ENCODE measurements at regions not wholly inside any gene's neighbourhood (a gene's known extent, or its start where the extent isn't known, plus 50 kb on each side); places are given as distances from the start of the nearest gene placed in this dataset.

DNA sequence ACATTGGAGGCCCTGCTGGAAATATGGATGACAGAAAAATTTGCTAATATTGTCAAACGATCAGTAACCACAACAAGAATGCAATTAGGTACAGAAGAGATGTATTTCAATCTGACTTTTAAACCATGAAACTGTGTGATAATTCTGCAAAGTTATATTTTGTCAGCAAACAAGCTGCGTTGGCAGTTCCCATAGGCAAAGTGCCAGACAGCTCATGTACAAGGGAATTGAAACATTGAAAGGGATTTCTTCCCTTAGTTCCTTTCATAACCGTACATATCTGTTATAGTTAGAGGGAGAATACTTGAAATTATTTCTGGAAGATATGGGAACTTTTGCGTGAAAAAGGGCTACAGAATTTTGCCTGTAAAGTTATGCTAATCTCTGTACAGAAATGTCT lies 419.4 kb upstream of the PTGER4 start:
- H3K9me3 ChIP-seq (replicated peaks in 1 of 11) = peaks cover 0 to 10% (median 0%) of the 10 kb centered on the region in 11 experiments; a peak in 2 of 22 replicates
- no peak overlapping the region for H3K4me2 ChIP-seq
- no peak for TF ChIP-seq Cebpa-rat (IDR thresholded peaks at IDR 0.05)
- no peaks in the 10 kb centered on the region for H4K20me1 ChIP-seq
- no peak overlapping the region for H3K4me3 ChIP-seq
- H3K36me3 ChIP-seq = no peaks in the 10 kb centered on the region
- no peak overlapping the region for H3K9ac ChIP-seq
- H3K4me1 ChIP-seq = peaks cover 0 to 10% (median 2%) of the 10 kb centered on the region in 10 experiments; a peak in 5 of 20 replicates
- H3K27ac ChIP-seq = no peak overlapping the region
- H3K27me3 ChIP-seq = no peaks in the 10 kb centered on the region

DNA sequence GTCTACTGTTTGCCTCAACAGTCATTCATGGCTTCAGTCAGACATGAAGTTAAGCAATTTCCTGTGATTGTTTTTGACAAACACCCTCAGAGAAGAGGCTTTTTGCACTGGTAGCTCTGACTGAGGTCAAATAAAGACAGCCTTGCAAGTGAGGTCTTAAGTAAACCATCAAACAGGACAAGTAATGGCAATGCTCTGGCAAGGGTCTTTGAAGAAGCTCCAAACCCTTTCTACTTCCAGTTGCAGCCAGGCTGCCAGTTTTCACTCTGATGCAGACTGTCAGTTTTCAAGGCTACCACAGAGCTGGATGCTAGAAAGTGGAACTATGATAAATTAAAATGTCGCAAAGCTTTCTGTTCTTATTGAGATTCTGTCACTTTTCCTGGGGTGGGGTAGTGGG lies 421.5 kb upstream of the PTGER4 start:
- Histone ChIP-seq H4K20me1 (no peaks in the 10 kb centered on the region), H3K36me3 (no peaks in the 10 kb centered on the region), H3K9ac (no peak overlapping the region), H3K9me3 (replicated peaks in 1 of 11) (peaks cover 0 to 10% (median 0%) of the 10 kb centered on the region in 11 experiments; a peak in 2 of 22 replicates), H3K4me1 (peaks cover 0 to 10% (median 2%) of the 10 kb centered on the region in 10 experiments; a peak in 5 of 20 replicates), H3K4me3 (no peak overlapping the region), H3K4me2 (peak overlapping the region in 6 of 11 experiments; percentile 15 to 50 (median 42); a peak in 9 of 22 replicates), H3K27ac (peak overlapping the region in 7 of 11 experiments; percentile 1 to 66 (median 39); a peak in 11 of 22 replicates), H3K27me3 (no peaks in the 10 kb centered on the region)
- TF ChIP-seq Cebpa-rat (IDR thresholded peaks at IDR 0.05) = peak in 2 of 11 experiments; percentile 26 to 54; a peak in 2 of 22 replicates

DNA sequence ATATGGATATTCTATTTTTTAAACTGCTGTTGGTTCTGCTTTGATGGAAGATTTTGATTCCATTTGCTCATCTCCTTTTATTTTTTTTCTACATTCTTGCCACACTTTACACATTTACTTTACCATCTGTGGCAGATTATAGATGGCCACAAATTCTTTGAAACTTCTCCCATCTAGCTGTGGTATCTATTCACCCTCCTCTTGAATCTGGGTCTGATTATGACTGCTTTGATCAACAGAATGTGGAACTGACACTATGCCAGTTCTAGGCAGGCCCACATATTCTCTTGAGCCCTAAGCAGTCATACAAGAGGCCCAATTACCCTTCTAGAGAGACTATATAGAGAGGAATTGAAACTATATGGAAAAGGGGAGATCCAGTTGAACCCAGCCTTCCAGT lies 439.0 kb upstream of the PTGER4 start:
- Histone ChIP-seq H3K36me3 (no peaks in the 10 kb centered on the region; a peak in 1 of 22 replicates), H3K9ac (no peak overlapping the region), H4K20me1 (no peaks in the 10 kb centered on the region), H3K9me3 (replicated peaks in 1 of 11) (peaks cover 0 to 15% (median 11%) of the 10 kb centered on the region in 11 experiments; a peak in 16 of 22 replicates), H3K4me3 (no peak overlapping the region), H3K27ac (no peak overlapping the region), H3K4me2 (no peak overlapping the region), H3K4me1 (peaks cover 0 to 9% (median 0%) of the 10 kb centered on the region in 10 experiments; a peak in 1 of 20 replicates), H3K27me3 (no peaks in the 10 kb centered on the region)
- TF ChIP-seq Cebpa-rat (IDR thresholded peaks at IDR 0.05) = no peak

DNA sequence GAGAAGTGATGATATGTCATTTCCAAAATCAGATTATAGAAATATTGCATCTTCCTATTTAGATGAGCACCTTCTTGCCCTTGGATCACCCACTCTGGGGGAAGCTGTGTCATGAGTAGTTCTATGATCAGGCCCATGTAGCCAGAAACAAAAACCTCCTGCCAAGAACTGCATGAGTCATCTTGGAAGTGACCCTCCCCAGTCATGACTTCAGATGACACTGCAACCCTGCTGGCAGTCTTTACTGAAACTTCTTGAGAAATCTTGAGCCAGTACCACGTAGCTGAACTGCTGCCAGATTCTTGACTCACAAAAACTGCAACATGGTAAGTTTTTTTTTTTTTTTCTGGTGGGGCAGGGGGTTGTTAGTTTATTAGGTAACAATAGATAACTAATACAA lies 439.6 kb upstream of the PTGER4 start:
- TF ChIP-seq Cebpa-rat (IDR thresholded peaks at IDR 0.05) = no peak
- Histone ChIP-seq H3K9ac (no peak overlapping the region), H3K27me3 (no peaks in the 10 kb centered on the region), H3K36me3 (no peaks in the 10 kb centered on the region; a peak in 1 of 22 replicates), H3K4me1 (peaks cover 0 to 9% (median 0%) of the 10 kb centered on the region in 10 experiments; a peak in 1 of 20 replicates), H3K4me2 (no peak overlapping the region), H3K27ac (no peak overlapping the region), H4K20me1 (no peaks in the 10 kb centered on the region), H3K4me3 (no peak overlapping the region), H3K9me3 (replicated peaks in 1 of 11) (peaks cover 0 to 15% (median 11%) of the 10 kb centered on the region in 11 experiments; a peak in 16 of 22 replicates)

DNA sequence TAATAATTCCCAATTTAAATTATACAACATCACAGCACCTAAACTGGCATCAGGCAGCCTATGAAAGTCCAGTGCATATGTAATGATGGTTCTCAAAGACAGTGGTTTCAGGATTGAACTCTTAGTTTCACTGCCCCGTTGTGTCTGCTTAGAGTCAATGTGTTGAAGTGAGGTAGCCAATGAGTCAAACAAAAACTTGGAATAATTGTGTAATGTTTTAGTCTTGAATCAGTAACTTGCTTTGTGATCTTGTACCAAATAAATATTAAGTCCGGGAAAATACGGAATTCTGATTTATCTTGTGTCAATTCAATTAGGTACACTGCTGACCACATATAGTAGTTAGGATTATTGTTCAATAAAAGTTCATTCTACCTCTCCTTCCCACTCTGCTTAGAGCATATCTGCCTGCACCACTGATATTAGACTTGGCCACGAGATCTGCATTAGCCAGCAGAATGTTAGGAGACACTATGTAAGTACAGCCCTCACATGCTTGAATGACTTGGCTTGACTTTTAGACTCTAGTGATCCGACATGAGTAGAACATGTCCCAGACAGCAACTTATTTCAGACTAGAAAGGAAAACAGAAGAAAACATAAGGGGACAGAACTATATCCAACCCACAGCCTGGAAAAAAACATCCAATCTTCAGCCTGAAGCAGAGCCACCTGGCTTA lies 441.5 kb upstream of the PTGER4 start:
- H3K27ac ChIP-seq = no peak overlapping the region
- H3K4me2 ChIP-seq = no peak overlapping the region
- no peak overlapping the region for H3K9ac ChIP-seq
- no peaks in the 10 kb centered on the region for H3K27me3 ChIP-seq
- peaks cover 0 to 9% (median 0%) of the 10 kb centered on the region in 10 experiments; a peak in 1 of 20 replicates for H3K4me1 ChIP-seq
- H3K9me3 ChIP-seq (replicated peaks in 1 of 11) = peaks cover 0 to 15% (median 11%) of the 10 kb centered on the region in 11 experiments; a peak in 16 of 22 replicates
- H3K36me3 ChIP-seq = no peaks in the 10 kb centered on the region; a peak in 1 of 22 replicates
- no peak for TF ChIP-seq Cebpa-rat (IDR thresholded peaks at IDR 0.05)
- H4K20me1 ChIP-seq = no peaks in the 10 kb centered on the region
- no peak overlapping the region for H3K4me3 ChIP-seq

DNA sequence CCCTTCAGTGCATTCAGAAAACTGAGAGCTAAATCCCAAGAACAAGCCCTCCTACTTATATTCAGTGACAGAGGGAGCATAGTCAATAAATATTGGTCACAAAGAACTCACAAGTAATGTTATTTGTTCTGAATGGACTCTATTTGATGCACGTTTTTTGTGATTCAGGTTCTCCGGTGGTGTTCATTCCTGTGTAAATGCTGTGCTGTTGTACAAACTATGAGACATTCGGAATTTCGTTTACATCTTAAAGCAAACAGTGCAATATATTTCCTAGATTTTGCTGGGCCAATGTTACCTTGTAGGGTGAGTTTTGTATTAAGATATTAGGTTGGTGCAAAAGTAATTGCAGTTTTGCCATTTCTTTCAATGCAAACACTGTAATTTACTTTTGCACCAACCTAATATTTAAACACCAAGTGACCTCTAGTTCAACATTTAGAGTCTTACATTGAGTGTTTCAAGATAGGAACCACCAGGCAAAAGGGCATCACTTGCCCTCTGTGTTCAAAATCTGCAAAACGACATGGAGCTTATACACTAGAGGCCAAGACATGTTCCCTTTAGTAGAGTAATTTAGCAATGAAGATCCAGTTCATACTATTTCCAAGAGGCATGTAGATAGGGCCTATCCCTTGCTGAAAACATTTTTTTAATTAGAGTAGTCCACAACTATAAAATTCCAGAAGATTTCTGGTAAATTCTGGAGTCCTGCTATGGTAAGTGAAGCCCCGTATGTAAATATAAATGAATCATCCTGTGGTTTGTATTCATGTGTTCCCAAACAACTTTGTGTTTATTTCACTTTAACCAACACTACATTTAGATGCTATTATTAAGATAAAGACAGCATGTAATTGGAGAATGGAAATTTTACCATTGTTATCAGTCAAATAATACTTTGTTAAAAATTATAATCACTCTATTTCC lies 444.0 kb upstream of the PTGER4 start:
- no peaks in the 10 kb centered on the region for H3K4me1 ChIP-seq
- H3K27me3 ChIP-seq = no peaks in the 10 kb centered on the region
- no peak overlapping the region for H3K9ac ChIP-seq
- no peak overlapping the region for H3K27ac ChIP-seq
- H3K4me3 ChIP-seq = no peak overlapping the region
- no peaks in the 10 kb centered on the region; a peak in 1 of 22 replicates for H3K36me3 ChIP-seq
- H3K4me2 ChIP-seq = no peak overlapping the region
- H4K20me1 ChIP-seq = no peaks in the 10 kb centered on the region
- peaks cover 0 to 13% (median 9%) of the 10 kb centered on the region in 11 experiments; a peak in 16 of 22 replicates for H3K9me3 ChIP-seq (replicated peaks in 1 of 11)
- no peak for TF ChIP-seq Cebpa-rat (IDR thresholded peaks at IDR 0.05)

DNA sequence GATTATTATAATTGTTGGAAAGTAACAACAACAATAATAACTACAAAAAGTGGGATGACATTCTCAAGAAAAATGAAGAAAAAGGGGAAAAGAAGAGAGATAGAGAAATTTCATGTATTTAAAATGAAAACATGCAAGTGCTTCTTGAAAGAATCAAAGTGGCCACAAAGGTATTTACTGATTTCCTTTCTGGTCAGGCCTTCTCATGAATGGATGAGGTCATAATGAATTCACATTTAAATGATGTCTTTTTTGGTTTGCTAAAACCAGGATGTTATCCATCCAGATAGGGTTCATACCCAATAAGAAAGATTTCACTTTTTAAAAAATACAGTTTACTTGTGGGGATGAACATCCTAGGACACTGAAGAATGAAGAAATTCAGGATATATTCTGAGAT lies 446.4 kb upstream of the PTGER4 start:
- Histone ChIP-seq H3K27ac (no peak overlapping the region), H3K27me3 (no peaks in the 10 kb centered on the region), H3K4me3 (no peak overlapping the region), H3K4me2 (no peak overlapping the region), H3K9me3 (replicated peaks in 1 of 11) (no peaks in the 10 kb centered on the region), H3K4me1 (no peaks in the 10 kb centered on the region), H4K20me1 (no peaks in the 10 kb centered on the region), H3K9ac (no peak overlapping the region), H3K36me3 (no peaks in the 10 kb centered on the region)
- no peak for TF ChIP-seq Cebpa-rat (IDR thresholded peaks at IDR 0.05)

DNA sequence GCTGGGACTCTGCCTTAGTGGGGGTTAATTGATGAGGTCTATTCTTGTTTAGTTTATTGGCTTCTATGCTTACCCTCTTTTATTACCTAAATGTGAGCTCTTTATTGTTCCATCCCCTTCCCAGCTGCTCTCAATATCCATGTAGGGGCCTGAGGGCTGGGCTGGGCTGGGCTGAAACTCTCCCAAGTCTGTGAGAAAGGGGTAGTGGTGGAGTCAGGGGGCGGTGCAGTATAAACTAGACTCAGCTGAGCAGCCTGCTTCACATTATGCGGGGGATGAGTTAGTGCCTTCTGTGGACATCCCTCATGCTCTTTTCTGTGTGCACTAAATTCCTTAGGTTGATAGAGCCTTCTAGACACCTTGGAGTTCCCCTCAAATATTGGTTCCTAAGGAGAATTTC lies 451.8 kb upstream of the PTGER4 start:
- H3K9me3 ChIP-seq (replicated peaks in 1 of 11) = no peaks in the 10 kb centered on the region
- no peaks in the 10 kb centered on the region for H4K20me1 ChIP-seq
- no peaks in the 10 kb centered on the region for H3K27me3 ChIP-seq

DNA sequence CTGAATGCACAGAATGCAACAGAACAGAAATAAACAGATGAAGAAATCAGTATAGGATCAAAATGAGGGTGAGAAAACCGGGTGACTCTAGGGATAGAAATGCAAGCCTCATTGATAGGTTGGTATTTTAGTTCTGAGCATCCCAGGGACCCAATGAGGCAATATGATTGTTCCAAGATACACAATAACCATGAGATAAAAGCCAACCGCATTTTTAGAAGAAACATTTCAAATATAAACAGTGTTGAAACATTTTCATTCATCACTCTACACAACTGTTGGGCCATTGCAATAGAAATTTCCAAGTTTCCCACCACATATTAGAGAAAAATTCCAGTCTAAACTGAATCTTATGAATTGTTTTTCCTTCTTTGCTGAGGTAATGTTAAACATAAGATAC lies 452.3 kb upstream of the PTGER4 start:
- no peak for TF ChIP-seq Cebpa-rat (IDR thresholded peaks at IDR 0.05)
- no peak overlapping the region for H3K4me2 ChIP-seq
- H3K4me3 ChIP-seq = no peak overlapping the region
- H3K36me3 ChIP-seq = no peaks in the 10 kb centered on the region
- peaks cover 0 to 8% (median 0%) of the 10 kb centered on the region in 10 experiments; a peak in 1 of 20 replicates for H3K4me1 ChIP-seq
- no peak overlapping the region for H3K27ac ChIP-seq
- no peaks in the 10 kb centered on the region for H4K20me1 ChIP-seq
- no peaks in the 10 kb centered on the region for H3K27me3 ChIP-seq
- no peak overlapping the region for H3K9ac ChIP-seq
- no peaks in the 10 kb centered on the region for H3K9me3 ChIP-seq (replicated peaks in 1 of 11)

More for the DNA sequence above, 451.8 kb upstream of the PTGER4 start:
- Histone ChIP-seq H3K36me3 (no peaks in the 10 kb centered on the region), H3K27ac (no peak overlapping the region), H3K9ac (no peak overlapping the region), H3K4me3 (no peak overlapping the region), H3K4me1 (peaks cover 0 to 8% (median 0%) of the 10 kb centered on the region in 10 experiments; a peak in 1 of 20 replicates), H3K4me2 (no peak overlapping the region)
- no peak for TF ChIP-seq Cebpa-rat (IDR thresholded peaks at IDR 0.05)

Data from BLaER1 treated with 17β-estradiol and CSF1 and Interleukin-3, amounts not matched to agents 10 nM and 100 nM (cell line).